ENCODE measurements at regions not wholly inside any gene's neighbourhood (a gene's known extent, or its start where the extent isn't known, plus 50 kb on each side); places are given as distances from the start of the nearest gene placed in this dataset.

DNA sequence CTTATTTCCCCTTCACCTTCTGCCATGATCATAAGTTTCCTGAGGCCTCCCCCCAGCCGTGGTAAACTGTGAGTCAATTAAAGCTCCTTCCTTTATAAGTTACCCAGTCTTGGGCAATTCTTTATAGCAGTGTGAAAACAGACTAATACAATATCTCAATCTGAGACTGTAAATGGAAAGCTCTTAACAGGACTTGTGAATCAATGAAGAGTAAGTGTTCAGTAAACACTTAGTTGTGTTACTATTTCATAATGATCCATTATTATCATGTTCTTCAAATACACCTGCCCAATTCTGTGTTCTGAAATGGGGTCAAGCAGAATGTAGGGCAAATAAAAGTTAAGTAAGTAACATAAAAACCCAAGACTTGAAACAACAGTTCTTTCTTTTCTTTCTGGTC, 266.2 kb downstream of the TENT5A start:
- H3K4me2 ChIP-seq: no peak overlapping the region
- no peaks in the 10 kb centered on the region; the same call in 1 of the 2 replicates for H3K9me2 ChIP-seq
- H3K27ac ChIP-seq (ENCODE audit: low read depth in 2 of 2, low read length in 1 of 2): no peak overlapping the region
- 25% methylated on average over 1 of the region's 1 CpG for WGBS (ENCODE audit: low lambda C conversion rate)
- H3K79me2 ChIP-seq (ENCODE audit: insufficient read depth): no peaks in the 10 kb centered on the region
- no peak overlapping the region for H3K4me3 ChIP-seq (ENCODE audit: low read depth in 2 of 2, low read length in 1 of 2)
- POLR2A ChIA-PET: no interaction called here
- no peaks in the 10 kb centered on the region for H3F3A ChIP-seq (replicated peaks; ENCODE audit: insufficient read depth)
- H3K36me3 ChIP-seq (replicated peaks in 1 of 2; ENCODE audit: control insufficient read depth in 1 of 2, insufficient read depth in 2 of 2, low read length in 1 of 2): no peaks in the 10 kb centered on the region
- H3K9ac ChIP-seq: no peak overlapping the region
- H4K20me1 ChIP-seq (ENCODE audit: insufficient read depth): no peaks in the 10 kb centered on the region
- H3K4me1 ChIP-seq (ENCODE audit: control insufficient read depth in 1 of 2, insufficient read depth in 2 of 2, low read depth in 1 of 2, low read length in 1 of 2): no peaks in the 10 kb centered on the region
- no peaks in the 10 kb centered on the region for H3K9me3 ChIP-seq
- DNase-seq: no peak
- H3K27me3 ChIP-seq (ENCODE audit: insufficient read depth): no peaks in the 10 kb centered on the region
- CTCF ChIA-PET: no interaction called here
- TF ChIP-seq TCF12 (IDR thresholded peaks at IDR 0.05) (no peak), FOSL2 (IDR thresholded peaks at IDR 0.05; ENCODE audit: borderline replicate concordance, low read depth) (no peak), JUND (IDR thresholded peaks at IDR 0.05) (no peak), RXRA (IDR thresholded peaks at IDR 0.05; ENCODE audit: borderline replicate concordance, low read depth) (no peak), EZH2phosphoT487 (IDR thresholded peaks at IDR 0.05; ENCODE audit: borderline replicate concordance, low read depth) (no peak), CHD2 (IDR thresholded peaks at IDR 0.05; ENCODE audit: low read length, partially characterized antibody) (no peak), FOXJ3 (CRISPR knock-in tag; IDR thresholded peaks at IDR 0.05) (no peak), TEAD4 (IDR thresholded peaks at IDR 0.05; ENCODE audit: borderline replicate concordance, insufficient read depth) (no peak), NRF1 (IDR thresholded peaks at IDR 0.05; ENCODE audit: low read depth, low read length) (no peak)
- TF ChIP-seq, protein P1, sequence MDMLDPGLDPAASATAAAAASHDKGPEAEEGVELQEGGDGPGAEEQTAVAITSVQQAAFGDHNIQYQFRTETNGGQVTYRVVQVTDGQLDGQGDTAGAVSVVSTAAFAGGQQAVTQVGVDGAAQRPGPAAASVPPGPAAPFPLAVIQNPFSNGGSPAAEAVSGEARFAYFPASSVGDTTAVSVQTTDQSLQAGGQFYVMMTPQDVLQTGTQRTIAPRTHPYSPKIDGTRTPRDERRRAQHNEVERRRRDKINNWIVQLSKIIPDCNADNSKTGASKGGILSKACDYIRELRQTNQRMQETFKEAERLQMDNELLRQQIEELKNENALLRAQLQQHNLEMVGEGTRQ (IDR thresholded peaks at IDR 0.05; ENCODE audit: borderline replicate concordance, low read depth, low read length): no peak
- TF ChIP-seq, protein P2, sequence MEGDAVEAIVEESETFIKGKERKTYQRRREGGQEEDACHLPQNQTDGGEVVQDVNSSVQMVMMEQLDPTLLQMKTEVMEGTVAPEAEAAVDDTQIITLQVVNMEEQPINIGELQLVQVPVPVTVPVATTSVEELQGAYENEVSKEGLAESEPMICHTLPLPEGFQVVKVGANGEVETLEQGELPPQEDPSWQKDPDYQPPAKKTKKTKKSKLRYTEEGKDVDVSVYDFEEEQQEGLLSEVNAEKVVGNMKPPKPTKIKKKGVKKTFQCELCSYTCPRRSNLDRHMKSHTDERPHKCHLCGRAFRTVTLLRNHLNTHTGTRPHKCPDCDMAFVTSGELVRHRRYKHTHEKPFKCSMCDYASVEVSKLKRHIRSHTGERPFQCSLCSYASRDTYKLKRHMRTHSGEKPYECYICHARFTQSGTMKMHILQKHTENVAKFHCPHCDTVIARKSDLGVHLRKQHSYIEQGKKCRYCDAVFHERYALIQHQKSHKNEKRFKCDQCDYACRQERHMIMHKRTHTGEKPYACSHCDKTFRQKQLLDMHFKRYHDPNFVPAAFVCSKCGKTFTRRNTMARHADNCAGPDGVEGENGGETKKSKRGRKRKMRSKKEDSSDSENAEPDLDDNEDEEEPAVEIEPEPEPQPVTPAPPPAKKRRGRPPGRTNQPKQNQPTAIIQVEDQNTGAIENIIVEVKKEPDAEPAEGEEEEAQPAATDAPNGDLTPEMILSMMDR (IDR thresholded peaks at IDR 0.05): no peak
- TF ChIP-seq, protein P3, sequence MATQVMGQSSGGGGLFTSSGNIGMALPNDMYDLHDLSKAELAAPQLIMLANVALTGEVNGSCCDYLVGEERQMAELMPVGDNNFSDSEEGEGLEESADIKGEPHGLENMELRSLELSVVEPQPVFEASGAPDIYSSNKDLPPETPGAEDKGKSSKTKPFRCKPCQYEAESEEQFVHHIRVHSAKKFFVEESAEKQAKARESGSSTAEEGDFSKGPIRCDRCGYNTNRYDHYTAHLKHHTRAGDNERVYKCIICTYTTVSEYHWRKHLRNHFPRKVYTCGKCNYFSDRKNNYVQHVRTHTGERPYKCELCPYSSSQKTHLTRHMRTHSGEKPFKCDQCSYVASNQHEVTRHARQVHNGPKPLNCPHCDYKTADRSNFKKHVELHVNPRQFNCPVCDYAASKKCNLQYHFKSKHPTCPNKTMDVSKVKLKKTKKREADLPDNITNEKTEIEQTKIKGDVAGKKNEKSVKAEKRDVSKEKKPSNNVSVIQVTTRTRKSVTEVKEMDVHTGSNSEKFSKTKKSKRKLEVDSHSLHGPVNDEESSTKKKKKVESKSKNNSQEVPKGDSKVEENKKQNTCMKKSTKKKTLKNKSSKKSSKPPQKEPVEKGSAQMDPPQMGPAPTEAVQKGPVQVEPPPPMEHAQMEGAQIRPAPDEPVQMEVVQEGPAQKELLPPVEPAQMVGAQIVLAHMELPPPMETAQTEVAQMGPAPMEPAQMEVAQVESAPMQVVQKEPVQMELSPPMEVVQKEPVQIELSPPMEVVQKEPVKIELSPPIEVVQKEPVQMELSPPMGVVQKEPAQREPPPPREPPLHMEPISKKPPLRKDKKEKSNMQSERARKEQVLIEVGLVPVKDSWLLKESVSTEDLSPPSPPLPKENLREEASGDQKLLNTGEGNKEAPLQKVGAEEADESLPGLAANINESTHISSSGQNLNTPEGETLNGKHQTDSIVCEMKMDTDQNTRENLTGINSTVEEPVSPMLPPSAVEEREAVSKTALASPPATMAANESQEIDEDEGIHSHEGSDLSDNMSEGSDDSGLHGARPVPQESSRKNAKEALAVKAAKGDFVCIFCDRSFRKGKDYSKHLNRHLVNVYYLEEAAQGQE (IDR thresholded peaks at IDR 0.05; ENCODE audit: low read depth, low read length): no peak
- H2AFZ ChIP-seq (ENCODE audit: low read depth): no peak overlapping the region

DNA sequence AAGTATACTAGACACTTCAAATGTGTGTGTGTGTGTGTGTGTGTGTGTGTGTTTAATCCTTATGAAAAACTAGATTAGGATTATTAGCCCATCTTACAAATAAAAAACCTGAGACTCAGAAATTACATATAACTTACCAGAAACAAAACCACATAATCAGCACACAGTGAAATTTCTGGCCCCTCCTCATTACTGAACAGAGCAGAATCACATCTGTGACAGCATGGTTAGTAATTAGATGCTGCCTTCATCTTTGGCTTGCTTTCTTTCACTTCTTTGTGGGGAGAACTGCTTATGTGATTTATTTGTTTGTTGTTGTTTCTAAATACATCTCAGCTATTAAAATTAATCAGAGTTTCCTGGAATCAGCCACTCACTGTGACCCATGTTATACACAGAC, 267.1 kb downstream of the TENT5A start:
- CTCF ChIA-PET: no interaction called here
- POLR2A ChIA-PET: no interaction called here
- TF ChIP-seq, protein P4, sequence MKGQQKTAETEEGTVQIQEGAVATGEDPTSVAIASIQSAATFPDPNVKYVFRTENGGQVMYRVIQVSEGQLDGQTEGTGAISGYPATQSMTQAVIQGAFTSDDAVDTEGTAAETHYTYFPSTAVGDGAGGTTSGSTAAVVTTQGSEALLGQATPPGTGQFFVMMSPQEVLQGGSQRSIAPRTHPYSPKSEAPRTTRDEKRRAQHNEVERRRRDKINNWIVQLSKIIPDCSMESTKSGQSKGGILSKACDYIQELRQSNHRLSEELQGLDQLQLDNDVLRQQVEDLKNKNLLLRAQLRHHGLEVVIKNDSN (IDR thresholded peaks at IDR 0.05; ENCODE audit: borderline replicate concordance, low read depth): no peak
- no peak for TF ChIP-seq RFX5 (IDR thresholded peaks at IDR 0.05; ENCODE audit: low read length)
- TF ChIP-seq YY1 (IDR thresholded peaks at IDR 0.05; ENCODE audit: low read depth): no peak
- TF ChIP-seq MXI1 (IDR thresholded peaks at IDR 0.05; ENCODE audit: low read depth, low read length): no peak
- TF ChIP-seq JUND (IDR thresholded peaks at IDR 0.05): no peak
- TF ChIP-seq, protein P3 (IDR thresholded peaks at IDR 0.05; ENCODE audit: low read depth, low read length): no peak
- no peak for TF ChIP-seq EP300 (IDR thresholded peaks at IDR 0.05; ENCODE audit: borderline replicate concordance in 1 of 2, low read depth in 1 of 2, low read length in 1 of 2)

More for the DNA sequence above, 267.1 kb downstream of the TENT5A start:
- DNase-seq: no peak
- Histone ChIP-seq H3K4me1 (ENCODE audit: control insufficient read depth in 1 of 2, insufficient read depth in 2 of 2, low read depth in 1 of 2, low read length in 1 of 2) (no peaks in the 10 kb centered on the region), H3K9ac (no peak overlapping the region), H3K9me2 (no peaks in the 10 kb centered on the region; the same call in 1 of the 2 replicates), H3K36me3 (replicated peaks in 1 of 2; ENCODE audit: control insufficient read depth in 1 of 2, insufficient read depth in 2 of 2, low read length in 1 of 2) (no peaks in the 10 kb centered on the region), H2AFZ (ENCODE audit: low read depth) (no peak overlapping the region), H3K4me3 (ENCODE audit: low read depth in 2 of 2, low read length in 1 of 2) (no peak overlapping the region), H3K79me2 (ENCODE audit: insufficient read depth) (no peaks in the 10 kb centered on the region), H3K27me3 (ENCODE audit: insufficient read depth) (no peaks in the 10 kb centered on the region), H3K4me2 (no peak overlapping the region), H4K20me1 (ENCODE audit: insufficient read depth) (no peaks in the 10 kb centered on the region), H3F3A (replicated peaks; ENCODE audit: insufficient read depth) (no peaks in the 10 kb centered on the region), H3K9me3 (no peaks in the 10 kb centered on the region), H3K27ac (ENCODE audit: low read depth in 2 of 2, low read length in 1 of 2) (no peak overlapping the region)
